ENCODE measurements at regions not wholly inside any gene's neighbourhood (a gene's known extent, or its start where the extent isn't known, plus 50 kb on each side); places are given as distances from the start of the nearest gene placed in this dataset.

DNA sequence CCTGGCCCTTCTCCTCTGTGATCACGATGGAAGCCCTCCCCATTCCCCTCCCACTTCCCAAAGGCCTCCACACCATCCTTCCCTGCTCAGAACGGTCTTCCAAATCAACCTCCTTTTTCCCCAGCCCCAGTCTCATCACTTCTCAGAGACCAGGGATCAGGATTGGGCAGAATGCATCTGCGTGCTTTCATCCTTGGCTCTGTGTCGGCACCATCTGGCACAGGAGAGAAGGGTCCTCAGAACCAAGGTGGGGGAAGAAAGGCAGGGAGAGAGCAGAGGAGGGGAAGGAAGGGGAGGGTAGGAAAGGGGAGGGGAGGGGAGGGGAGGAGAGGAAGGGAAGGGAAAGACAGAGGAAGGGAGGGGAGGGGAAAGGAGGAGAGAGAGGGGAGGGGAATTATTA is 52.4 kb upstream of the FICD start:
- DNase-seq, result no peak

DNA sequence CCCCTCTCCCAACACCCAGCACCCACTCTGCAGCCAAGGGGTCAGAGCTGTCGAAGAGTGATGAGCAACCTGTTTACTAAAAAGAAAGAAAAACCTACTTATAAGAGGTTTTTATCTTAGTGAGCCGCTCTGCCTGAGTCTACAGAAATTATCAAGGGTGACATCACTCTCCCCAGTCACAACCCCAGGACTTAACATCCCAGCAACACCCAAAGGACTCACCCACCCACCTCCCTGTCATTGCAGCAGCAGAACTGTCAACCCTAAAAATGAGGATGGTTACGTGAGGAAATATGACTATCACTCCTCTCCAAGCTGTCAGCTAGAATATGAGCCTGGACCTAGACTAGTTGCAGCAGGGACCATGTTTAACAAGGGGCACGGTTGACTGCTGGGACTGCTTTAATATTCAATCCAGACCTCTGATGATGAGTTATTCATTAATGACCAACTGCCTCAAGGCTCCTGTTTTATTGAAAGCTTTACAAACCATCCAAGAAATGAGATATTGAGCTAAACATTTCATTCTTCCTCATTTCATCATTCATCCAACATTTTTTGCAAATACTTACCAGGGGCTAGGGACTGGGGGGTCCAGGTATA is 53.9 kb upstream of the FICD start:
- DNase-seq, result peak in 1 of 4 experiments; percentile 17

DNA sequence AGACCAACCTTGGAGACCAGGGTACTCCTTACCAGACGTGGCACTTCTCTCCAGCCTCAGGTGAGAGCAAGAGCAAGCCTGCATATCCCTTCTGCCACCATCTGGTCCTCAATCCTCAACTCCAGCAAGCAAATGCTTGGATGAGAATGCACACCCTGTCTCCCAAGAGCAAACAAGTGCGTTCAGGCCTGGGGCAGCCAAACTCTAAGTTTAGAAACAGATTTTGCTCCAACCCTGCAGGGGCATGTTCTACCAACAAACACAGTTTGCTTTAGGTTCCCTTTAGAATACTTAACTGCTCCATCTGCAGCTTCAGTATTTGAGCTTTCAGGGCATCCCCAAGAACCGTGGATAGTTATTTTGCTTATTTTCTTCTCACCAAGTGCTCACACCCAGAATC is 55.9 kb upstream of the FICD start:
- no peak for DNase-seq

DNA sequence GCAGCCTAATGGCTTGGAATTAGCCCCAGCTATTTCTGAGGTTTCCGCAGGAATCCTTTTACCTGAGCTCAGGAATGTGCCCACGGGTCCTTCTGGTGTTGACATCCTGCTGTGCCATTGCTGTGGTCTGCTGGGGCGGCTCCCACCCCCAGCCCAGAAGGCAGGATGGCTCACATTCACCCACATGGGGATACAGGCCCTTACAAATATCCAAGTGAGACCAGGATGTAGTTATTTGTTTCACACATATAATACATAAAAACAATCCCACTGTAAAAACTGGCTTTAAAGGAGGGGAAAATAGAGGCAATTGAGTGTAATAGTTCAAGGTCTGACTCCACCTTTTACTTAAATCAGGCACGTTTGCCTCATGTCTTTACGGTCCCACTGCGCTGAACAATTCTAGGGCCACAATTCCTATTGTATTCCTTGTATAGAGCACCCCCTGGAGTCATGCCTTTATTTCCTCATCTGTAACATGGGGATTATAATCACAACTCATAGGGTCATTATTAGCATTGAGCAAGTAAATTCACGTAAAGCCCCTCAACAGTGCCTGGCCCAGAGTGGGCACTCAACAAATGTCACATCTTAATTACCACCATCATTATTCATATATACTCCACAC is 57.2 kb upstream of the FICD start:
- peak; percentile 21 to 55 (median 36) for DNase-seq

DNA sequence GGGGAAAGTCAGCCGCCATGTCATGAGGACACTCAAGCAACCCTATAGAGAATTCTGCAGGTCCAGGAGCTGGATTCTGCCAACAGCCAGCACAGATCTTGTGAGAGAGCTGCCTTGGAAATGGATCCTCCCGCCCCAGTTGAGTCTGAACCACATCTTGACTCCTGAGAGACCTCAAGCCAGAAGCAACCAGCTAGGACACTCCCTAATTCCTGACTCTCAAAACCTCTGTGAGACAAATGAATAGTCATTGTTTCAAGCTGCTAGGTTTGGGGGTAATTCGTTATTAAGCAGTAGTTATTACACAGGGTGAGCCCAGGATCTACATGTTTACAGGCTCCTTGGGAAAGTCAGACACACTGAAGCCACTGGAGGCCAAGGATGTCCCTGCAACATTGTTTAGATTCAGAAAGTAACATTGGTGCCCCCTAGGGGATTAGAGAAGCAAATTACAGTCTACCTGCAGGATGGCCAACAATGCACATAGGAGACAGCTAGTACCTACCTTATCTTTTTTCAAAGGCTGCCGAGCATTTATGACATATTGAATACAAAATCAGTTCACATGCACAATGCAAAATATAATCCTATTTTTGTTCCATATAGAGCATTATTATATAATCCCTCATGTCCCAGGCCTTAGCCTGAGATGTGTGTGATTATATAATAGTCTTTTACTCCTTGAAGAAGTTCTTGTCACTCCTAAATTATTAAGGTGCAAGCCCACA is 57.9 kb upstream of the FICD start:
- DNase-seq, result peak; percentile 71 to 91 (median 80)

DNA sequence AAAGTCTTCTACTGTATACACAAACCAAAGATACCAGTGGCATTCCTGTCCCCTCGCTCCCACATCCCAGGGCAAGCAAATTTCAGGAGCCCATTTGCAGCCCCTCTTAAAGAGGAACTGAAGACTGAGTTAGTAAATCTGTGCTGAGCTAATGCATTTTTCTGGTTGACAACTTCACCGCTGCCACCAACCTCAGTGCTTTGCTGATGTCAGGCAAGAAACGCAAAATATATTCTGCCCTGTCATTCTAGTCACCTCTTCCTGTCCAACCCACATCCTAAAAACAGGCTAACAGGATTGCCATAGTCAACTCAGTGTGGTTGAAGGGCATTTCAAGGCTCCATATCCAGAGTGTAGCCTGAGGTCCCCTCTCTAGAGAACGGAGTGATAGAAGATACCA is 59.4 kb upstream of the FICD start:
- peak; percentile 57 to 81 (median 75) for DNase-seq

DNA sequence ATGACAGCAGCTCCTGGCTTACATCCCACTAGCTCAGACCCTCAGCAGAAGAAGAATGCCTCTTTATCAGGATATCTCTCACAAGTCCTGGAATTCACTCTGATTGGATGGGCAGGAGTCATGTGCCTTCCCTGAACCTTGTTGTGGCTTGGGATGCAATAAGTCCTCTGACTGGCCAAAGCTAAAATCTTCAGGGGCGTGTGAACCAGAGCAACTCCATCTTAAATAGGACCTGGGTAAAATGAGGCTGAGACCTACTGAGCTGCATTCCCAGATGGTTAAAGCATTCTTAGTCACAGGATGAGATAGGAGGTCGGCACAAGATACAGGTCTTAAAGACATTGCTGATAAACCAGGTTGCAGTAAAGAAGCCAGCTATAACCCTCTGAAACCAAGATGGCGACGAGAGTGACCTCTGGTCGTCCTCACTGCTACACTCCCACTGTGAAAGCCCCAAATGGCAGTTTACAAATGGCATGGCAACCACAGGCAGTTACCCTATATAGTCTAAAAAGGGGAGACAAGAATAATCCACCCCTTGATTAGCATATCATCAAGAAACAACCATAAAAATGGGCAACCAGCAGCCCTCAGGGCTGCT is 60.4 kb upstream of the FICD start:
- DNase-seq, result no peak

DNA sequence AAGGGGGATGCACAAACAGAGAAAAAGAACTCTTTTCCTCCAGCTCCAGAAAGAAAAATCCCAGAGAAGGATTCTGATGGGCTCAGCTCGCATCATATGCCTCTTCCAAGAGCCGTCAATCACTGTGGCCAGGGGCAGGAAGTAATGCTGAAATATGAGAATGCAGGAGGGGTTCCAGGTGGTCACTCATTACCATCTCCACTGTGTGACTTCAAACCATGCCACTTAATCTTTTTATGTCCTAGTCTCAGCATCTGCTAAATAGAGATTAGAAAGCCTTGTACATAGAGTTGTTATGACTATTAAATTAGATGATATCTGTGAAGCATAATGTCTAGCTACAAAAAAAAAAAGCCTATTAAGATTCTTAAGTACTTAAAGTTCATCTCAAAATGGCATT is 65.6 kb upstream of the FICD start:
- DNase-seq, result no peak

DNA sequence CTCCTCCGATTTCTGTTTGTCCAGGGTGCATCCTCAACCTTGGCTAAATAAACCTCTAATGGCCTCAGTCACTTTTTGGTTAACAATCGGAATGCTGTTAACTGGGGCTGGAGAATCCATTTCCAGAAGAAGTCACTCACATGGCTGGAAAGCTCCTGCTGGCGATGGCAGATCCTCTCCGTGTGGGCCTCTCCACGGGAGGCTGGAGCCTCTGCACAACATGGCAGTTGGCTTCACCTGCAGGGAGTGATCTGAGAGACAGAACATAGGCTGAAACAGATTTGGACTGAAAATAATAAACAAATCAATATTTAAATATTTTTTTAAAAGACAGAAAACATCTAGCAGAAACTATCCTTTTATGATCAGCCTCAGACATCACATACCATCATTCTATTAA is 66.8 kb upstream of the FICD start:
- no peak for DNase-seq

DNA sequence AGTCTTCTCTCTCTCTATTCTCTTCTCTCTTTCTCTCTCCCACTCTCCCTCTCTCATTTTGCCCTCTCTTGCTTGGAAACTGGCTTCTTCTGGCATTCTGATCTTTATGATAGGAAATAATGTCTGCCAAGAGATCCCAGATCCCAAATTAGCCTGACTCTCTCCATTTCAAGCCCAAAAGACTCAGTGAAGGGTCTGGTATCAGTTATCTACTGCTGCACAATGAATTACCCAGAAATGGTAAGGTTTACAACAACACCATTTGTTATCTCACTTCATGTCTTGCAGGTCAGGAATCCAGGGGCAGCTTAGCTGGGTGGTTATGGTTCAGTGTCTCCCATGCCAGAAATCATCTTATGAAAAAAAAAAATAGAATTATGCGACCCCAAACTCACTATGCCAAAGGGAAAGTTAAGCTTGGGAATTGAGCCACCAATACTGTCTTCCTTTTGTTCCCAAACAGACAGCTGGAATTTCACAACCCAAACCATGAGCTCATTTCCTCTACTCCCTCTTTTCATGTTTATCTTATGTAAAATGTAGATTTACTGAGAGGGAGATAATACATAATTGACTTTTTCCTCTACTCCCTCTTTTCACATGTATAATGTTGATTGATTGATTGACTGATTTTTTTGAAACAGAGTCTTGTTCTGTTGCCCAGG is 67.8 kb upstream of the FICD start:
- DNase-seq, result peak in 3 of 4 experiments; percentile 17 to 22 (median 17)

DNA sequence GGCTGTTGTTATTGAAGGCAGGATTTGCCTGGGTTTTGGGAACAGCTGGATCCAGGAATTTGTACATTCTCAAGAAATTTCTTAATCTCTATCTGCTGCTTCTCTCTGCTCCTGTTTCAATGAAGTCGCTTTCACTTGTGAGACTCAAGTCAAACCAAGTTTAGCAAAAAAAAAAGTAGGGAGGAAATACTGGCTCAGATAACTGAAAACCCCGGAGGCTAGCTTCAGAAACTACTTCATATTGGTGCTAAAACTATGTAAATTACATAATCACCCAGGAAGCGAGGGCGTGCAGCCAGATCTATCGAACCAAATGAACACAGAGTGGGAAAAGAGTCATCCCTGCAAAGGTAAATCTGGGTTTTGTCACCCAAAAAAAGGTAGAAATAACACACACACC is 68.3 kb upstream of the FICD start:
- DNase-seq, result peak in 1 of 4 experiments; percentile 18

DNA sequence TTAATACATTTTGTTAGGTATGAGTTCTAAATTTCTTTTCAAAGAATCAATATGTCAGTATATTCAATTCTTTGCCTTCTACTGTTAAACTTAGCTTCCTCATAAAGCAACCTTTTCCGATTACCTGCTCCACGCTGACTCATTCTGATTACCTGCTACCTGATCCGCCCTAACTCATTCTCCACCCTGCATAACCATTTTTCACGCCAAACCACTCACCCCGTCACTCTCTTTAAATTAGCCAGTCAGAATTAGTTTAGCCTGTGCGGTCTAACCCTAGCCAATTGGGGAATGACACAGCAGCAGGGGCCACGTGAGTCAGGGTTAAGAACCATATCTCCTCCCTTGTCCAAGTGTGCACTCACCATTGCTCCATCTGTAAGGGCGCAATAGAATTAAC is 72.2 kb upstream of the FICD start:
- DNase-seq, result no peak

DNA sequence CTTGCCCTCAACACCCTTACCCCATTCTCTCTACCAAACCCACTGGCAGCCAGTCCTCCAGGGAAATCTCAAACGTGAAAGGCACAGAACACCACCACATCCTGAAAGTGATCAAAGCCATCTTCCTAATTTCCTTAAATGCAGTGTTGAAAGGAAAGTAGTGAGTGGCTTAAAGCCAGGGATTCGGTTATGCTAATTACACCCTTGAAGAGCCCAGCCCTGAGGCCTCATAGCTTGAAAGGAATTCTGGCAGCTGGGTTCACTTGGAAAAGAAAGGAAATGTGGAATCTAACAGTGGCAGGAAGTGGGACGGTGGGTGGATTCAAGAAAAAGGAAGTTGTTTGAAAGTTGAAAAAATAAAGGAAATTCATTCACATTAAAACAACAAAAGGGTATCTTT is 73.0 kb upstream of the FICD start:
- DNase-seq, result peak; percentile 8 to 41 (median 31)

DNA sequence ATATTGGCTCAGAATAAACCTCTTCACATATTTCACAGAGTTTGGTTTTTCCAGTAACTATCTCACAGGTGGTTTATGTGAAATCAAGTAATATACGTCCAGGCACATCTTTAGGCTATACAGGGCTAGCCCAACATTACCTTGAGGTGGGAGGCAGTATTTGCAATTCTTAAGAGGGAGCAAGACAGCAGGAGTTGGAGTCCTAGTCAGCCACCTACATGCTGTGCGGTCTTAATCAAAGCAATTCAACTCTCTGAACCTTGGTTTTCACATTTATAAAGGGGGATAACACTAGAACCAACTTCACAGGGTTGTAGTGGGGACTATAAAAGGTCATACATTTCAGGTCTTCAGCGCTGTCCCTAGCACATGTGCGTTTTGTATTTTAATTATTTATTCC is 73.5 kb upstream of the FICD start:
- no peak for DNase-seq

DNA sequence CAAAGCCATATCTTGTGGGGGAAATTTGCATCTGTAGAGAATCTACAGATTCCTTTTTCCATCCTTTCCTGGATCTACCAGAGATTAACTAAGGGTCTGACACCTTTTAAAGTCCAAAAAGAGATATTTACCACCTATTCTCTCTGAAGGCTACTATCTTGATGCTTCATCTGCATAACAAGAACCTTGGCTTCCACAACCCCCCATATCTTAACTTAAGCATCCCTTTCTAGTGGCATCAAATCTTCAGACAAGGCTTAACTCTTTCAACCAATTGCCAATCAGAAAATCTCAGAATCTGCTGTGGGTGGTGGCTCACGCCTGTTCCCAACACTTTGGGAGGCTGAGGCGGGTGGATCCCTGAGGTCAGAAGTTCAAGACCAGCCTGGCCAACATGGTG is 74.3 kb upstream of the FICD start:
- no peak for DNase-seq

DNA sequence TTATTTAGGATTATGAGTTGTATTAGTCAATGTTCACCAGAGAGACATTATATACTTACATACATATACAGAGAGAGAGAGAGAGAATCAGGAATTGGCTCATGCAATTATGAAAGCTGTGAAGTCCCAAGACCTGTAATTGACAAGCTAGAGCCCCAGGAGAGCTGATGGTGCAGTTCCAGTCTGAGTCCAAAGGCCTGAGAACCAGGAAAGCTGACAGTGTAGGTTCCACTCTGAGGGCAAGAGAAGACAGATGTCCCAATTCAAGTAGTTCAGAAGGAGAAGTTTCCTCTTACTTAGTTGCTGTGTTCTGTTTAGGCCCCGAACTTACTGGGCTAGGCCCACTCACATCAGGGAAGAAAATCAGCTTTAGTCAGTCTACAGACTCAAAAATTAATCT is 76.4 kb upstream of the FICD start:
- peak; percentile 69 to 89 (median 72) for DNase-seq

DNA sequence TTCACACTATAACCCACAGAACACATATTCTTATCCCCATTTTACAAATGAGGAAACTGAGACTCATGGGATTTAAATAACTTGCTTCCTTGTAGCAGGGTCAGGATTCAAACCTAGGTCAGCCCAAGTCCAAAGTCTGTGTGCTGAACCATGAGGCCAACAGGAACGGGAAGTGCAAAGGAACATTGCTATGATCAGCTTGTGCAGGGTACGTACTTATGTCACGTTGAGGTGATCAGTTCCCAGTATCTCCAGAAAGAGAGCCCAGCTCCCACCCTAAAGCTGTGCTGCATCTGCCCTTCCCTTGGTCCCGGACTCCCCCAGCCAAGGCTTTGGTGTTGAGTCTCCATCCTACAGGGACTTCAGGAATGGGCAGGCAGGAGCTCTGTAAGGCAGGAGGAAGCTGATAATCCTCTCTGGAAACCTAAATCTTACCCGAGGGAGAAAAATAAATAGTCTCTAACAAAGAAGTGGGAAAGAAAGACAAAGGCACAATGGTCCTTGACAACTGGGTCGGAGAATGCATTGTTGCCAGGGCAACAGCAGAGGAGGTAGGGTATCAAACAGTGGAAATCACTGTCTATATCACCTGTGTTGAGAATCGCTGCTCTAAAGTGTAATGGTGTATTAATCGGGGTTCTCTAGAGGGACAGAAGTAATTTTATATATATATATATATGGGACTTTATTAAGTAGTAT is 82.5 kb upstream of the FICD start:
- peak in 2 of 4 experiments; percentile 10 to 21 for DNase-seq

DNA sequence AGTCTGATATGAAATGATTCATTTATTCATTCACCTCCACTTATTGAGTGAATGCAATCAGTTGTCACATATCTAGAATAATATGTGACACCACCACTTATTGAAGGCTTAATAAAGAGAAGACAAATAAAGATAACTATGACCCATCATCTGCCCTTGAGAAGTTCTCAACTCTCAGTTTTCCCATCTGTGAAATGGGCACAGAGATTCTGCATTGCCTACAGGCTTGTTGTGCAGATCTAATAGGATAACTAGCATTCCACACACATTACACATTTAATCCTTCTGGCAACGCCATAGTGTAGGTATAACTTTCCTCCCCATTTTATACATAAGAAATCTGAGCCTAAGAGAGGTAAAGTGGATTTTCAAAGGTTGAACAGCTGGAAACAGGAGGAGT is 84.2 kb upstream of the FICD start:
- no peak for DNase-seq

DNA sequence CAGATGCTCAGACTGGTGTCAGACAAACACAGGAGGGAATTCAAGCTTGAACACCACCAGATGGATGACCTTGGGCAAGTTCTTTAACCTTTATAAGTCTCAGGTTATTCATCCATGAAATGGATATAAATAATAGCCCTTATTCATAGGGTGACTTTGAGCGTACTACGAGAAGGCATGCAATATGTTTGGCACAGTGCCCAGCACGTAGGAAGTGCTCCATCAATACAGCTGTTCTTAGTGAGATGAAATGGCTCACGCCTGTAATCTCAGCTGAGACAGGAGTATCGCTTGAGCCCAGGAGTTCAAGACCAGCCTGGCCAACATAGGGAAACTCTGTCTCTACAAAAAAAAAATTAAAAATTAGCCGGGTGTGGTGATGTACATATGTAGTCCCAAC is 84.8 kb upstream of the FICD start:
- DNase-seq, result peak in 3 of 4 experiments; percentile 9 to 38 (median 24)

DNA sequence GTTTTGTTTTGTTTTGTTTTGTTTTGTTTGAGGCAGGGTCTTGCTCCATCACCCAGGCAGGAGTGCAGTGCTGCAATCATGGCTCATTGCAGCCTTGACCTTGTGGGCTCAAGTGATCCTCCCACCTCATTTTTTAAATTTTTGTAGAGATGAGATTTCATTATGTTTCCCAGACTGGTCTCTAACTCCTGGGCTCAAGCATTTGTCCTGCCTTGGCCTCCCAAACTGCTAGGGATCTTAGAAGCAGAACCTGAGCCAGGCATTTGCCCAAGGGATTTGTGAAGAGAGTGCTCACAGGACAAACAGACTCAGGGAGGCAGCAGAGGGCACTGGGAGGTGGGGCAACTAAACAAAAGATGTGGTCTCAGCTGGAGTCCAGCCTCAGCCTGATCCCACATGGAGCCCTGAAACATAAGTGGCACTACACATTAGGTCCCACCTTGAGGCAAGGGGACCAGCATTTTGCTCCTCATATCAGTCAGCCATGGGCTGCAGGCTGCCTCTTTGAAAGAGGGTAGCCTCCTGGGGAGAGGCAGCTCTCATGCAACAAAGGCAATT is 86.2 kb upstream of the CMKLR1 start:
- DNase-seq, result no peak

DNA sequence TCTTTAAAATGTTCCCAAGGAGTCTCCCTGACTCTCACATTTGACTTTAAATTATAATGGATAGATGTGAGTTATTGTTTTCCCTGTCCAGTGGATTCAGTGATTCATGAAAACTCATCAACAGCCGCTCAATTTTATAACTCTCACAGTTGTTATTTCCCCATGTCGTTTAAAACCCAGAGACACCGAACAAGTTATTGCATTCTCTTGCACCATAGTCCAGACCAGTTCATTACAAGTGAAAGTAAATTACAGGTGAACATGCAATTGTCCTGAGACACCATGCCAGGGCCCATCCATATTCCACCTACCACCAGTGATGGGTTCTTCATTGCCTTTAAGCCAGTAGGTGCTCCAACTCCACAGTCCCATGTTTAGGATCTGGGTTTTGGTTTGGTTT is 85.7 kb upstream of the CMKLR1 start:
- no peak for DNase-seq

DNA sequence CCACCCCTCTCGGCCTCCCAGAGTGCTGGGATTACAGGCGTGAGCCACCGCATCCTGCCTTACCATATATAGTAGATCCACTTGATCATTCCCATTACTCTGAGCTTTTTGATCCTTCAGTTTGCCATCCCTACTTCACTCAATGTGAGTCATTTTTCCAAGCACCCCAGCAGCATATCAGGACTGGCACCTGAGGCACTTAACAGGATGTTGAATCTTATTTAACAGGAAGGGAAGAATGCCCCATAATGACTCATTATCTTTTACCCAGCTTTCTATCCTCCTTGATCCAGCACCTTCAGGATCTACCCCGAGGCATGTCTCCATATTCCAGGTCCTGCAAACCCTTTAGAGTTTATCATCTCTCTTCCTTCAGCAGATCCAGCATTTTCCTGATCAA is 84.9 kb upstream of the CMKLR1 start:
- no peak for DNase-seq

Data from suppressor macrophage (primary cell).